ENCODE measurements at regions not wholly inside any gene's neighbourhood (a gene's known extent, or its start where the extent isn't known, plus 50 kb on each side); places are given as distances from the start of the nearest gene placed in this dataset.

DNA sequence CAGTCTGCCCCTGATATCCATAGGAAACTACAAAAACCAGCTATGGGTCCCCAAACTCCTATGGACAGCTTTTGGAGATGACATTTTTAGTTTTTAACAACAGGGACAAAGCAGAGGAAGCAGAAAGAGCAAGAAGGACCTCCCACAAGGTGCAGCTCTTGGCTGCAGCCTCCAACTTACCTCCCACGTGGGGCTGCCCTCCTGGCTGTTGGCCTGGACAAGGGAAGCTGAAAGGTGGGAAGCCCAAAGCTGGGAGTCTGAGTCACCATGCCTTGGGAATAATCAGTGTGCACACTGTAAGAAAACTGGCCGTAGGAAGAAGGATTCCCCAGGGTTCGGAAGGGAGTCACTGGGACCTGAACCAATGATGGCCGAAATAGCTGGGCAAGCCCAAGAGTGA lies 51.8 kb upstream of the PAX1 start:
- no peak overlapping the region for H3K9ac ChIP-seq (ENCODE audit: control insufficient read depth, insufficient read depth, low read length)
- intact Hi-C loops (cut with micrococcal nuclease; ENCODE audit: unreplicated experiment): no loop called here
- SMC1A ChIA-PET (ENCODE audit: uncharacterized antibody, unreplicated experiment): interaction anchor here (0.8 kb wide), 1 partner anchor 12 kb away, joined by 3 read pairs; no protein-coding TSS in a partner anchor
- no peaks in the 10 kb centered on the region for H3K9me3 ChIP-seq (replicated peaks; ENCODE audit: control insufficient read depth, insufficient read depth, low read length)
- H4K20me1 ChIP-seq (ENCODE audit: control insufficient read depth, insufficient read depth): no peaks in the 10 kb centered on the region
- no peak overlapping the region for H3K4me2 ChIP-seq (ENCODE audit: control insufficient read depth, insufficient read depth)
- POLR2A ChIA-PET: no interaction called here
- TF ChIP-seq POLR2AphosphoS2 (IDR thresholded peaks at IDR 0.05; ENCODE audit: low read depth, low read length) (no peak), MTA2 (IDR thresholded peaks at IDR 0.05; ENCODE audit: low read depth) (no peak), ZNF274 (IDR thresholded peaks at IDR 0.05; ENCODE audit: insufficient read depth, insufficient read length) (no peak), NR2C1 (IDR thresholded peaks at IDR 0.05) (no peak), CBX3 (IDR thresholded peaks at IDR 0.05; ENCODE audit: borderline replicate concordance, low read depth) (no peak), POLR2A (IDR thresholded peaks at IDR 0.05; ENCODE audit: low read depth, low read length) (no peak), ETV6 (conservative IDR thresholded peaks at IDR 0.05 in 1 of 2, IDR thresholded peaks at IDR 0.05 in 1 of 2; ENCODE audit: borderline replicate concordance in 1 of 2, low read depth in 1 of 2) (no peak), HDAC6 (IDR thresholded peaks at IDR 0.05; ENCODE audit: unreplicated experiment) (no peak), SMAD5 (IDR thresholded peaks at IDR 0.05; ENCODE audit: low read depth) (no peak), TBL1XR1 (IDR thresholded peaks at IDR 0.05; ENCODE audit: low read depth, low read length) (no peak), SUZ12 (IDR thresholded peaks at IDR 0.05; ENCODE audit: unreplicated experiment) (no peak)
- TF ChIP-seq, protein P1, sequence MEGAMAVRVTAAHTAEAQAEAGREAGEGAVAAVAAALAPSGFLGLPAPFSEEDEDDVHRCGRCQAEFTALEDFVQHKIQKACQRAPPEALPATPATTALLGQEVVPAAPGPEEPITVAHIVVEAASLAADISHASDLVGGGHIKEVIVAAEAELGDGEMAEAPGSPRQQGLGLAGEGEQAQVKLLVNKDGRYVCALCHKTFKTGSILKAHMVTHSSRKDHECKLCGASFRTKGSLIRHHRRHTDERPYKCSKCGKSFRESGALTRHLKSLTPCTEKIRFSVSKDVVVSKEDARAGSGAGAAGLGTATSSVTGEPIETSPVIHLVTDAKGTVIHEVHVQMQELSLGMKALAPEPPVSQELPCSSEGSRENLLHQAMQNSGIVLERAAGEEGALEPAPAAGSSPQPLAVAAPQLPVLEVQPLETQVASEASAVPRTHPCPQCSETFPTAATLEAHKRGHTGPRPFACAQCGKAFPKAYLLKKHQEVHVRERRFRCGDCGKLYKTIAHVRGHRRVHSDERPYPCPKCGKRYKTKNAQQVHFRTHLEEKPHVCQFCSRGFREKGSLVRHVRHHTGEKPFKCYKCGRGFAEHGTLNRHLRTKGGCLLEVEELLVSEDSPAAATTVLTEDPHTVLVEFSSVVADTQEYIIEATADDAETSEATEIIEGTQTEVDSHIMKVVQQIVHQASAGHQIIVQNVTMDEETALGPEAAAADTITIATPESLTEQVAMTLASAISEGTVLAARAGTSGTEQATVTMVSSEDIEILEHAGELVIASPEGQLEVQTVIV (IDR thresholded peaks at IDR 0.05; ENCODE audit: borderline replicate concordance, partially characterized antibody): no peak
- no peaks in the 10 kb centered on the region for H3K4me1 ChIP-seq (ENCODE audit: control insufficient read depth, insufficient read depth, low read length)
- no peaks in the 10 kb centered on the region for H3K36me3 ChIP-seq (ENCODE audit: control insufficient read depth in 2 of 2, insufficient read depth in 2 of 2, low read length in 1 of 2)
- no peaks in the 10 kb centered on the region for H3K27me3 ChIP-seq (replicated peaks in 1 of 2; ENCODE audit: control insufficient read depth in 2 of 2, insufficient read depth in 2 of 2, low read length in 1 of 2)
- FAIRE-seq: no peak
- RAD21 ChIA-PET (ENCODE audit: unreplicated experiment): no interaction called here
- no peaks in the 10 kb centered on the region for H3K79me2 ChIP-seq (ENCODE audit: control insufficient read depth, insufficient read depth, low read length)
- no peak overlapping the region for H3K4me3 ChIP-seq
- CTCF ChIA-PET: no interaction called here
- 32% methylated on average over 4 of the region's 4 CpGs for WGBS (ENCODE audit: insufficient coverage, insufficient replicate concordance, low lambda C conversion rate, missing lambda C conversion rate)
- H2AFZ ChIP-seq (ENCODE audit: control insufficient read depth, low read depth, low read length): no peak overlapping the region
- no peak overlapping the region for H3K27ac ChIP-seq (ENCODE audit: control insufficient read depth, insufficient read depth)
- no TSS peak for BruUV-seq (replicated peaks)
- in situ Hi-C loops (cut with MboI): no loop called here
- no peak for ATAC-seq
- no peak for DNase-seq (ENCODE audit: low read depth, low spot score)

Measured in GM12878 (cell line).